Peyer's patch (tissue), 4 donors: ENCODE measurements at regions not wholly inside any gene's neighbourhood (a gene's known extent, or its start where the extent isn't known, plus 50 kb on each side); places are given as distances from the start of the nearest gene placed in this dataset.

Source experiments
- DNase-seq, 3 donors: peaks; one replicate each; pipeline ENCODE4 v3.0.0-alpha.2; 2017 to 2019
- H3K27ac ChIP-seq, 4 donors: fragments of 200-600 bp; sonication (generic); one replicate each; pipeline ENCODE4 v1.5.1; 2016 to 2019
- H3K27me3 ChIP-seq, 2 donors: fragments of 200-600 bp; sonication (generic); one replicate each; pipeline ENCODE4 v1.5.1; 2019
- H3K36me3 ChIP-seq, 3 donors: fragments of 200-600 bp; sonication (generic); one replicate each; pipeline ENCODE4 v1.5.1; 2016 to 2019
- H3K4me1 ChIP-seq, 4 donors: fragments of 200-600 bp; sonication (generic); one replicate each; pipeline ENCODE4 v1.5.1; 2016 to 2019
- H3K4me3 ChIP-seq, 4 donors: fragments of 200-600 bp; sonication (generic); 1 replicate in 3 of 4; 2 replicates in 1 of 4; pipeline ENCODE4 v1.5.1; 2016 to 2019; ENCODE audit warnings: mild to moderate bottlenecking in 1 of 4
- H3K9me3 ChIP-seq, 4 donors: fragments of 200-600 bp; sonication (generic); one replicate each; pipeline ENCODE4 v1.5.1; 2016 to 2019; ENCODE audit warnings: mild to moderate bottlenecking in 1 of 4
- POLR2A ChIP-seq, 2 donors: fragments of 450-650 bp; IDR thresholded peaks; one replicate each; pipeline ENCODE4 v1.5.1; 2017; ENCODE audit warnings: antibody characterized with exemption in 2 of 2, mild to moderate bottlenecking in 2 of 2, moderate library complexity in 2 of 2
- TF ChIP-seq, protein P1 (sequence below), 6 experiments: fragments of 450-650 bp in 4 of 6; fragments of 200-600 bp in 2 of 6; sonication (generic) in 1 of 6; IDR thresholded peaks; one replicate each; pipeline ENCODE4 v1.5.1; 2017 to 2019; ENCODE audit warnings: antibody characterized with exemption in 6 of 6, mild to moderate bottlenecking in 3 of 6, moderate library complexity in 1 of 6

DNA sequence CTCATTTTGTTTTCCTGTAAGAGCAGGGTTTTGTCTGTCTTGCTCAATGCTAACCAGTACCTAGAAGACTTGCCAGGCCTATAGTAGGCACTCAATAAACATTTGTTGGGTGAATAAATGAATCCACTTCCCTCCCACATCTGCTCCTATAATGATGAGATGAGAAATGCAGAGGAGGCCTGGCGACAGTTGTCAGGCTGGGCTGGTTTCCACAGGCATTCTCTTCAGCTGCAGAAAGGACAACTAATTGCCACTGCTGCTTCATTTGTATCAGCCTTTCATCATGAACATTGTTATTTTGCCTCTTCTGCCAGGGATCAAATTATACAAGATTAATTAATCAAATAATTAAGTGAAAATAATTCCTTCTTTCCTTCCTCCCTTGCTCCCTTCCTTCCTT, 82.0 kb upstream of the PTHLH start:
- no peak overlapping the region for H3K27ac ChIP-seq
- no peak overlapping the region for H3K4me3 ChIP-seq
- no peaks in the 10 kb centered on the region for H3K4me1 ChIP-seq
- no peak for TF ChIP-seq POLR2A (IDR thresholded peaks at IDR 0.05)
- TF ChIP-seq, protein P1, sequence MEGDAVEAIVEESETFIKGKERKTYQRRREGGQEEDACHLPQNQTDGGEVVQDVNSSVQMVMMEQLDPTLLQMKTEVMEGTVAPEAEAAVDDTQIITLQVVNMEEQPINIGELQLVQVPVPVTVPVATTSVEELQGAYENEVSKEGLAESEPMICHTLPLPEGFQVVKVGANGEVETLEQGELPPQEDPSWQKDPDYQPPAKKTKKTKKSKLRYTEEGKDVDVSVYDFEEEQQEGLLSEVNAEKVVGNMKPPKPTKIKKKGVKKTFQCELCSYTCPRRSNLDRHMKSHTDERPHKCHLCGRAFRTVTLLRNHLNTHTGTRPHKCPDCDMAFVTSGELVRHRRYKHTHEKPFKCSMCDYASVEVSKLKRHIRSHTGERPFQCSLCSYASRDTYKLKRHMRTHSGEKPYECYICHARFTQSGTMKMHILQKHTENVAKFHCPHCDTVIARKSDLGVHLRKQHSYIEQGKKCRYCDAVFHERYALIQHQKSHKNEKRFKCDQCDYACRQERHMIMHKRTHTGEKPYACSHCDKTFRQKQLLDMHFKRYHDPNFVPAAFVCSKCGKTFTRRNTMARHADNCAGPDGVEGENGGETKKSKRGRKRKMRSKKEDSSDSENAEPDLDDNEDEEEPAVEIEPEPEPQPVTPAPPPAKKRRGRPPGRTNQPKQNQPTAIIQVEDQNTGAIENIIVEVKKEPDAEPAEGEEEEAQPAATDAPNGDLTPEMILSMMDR (IDR thresholded peaks at IDR 0.05), result no peak
- H3K9me3 ChIP-seq, result no peaks in the 10 kb centered on the region
- no peaks in the 10 kb centered on the region for H3K36me3 ChIP-seq
- no peak for DNase-seq
- H3K27me3 ChIP-seq, result no peaks in the 10 kb centered on the region

DNA sequence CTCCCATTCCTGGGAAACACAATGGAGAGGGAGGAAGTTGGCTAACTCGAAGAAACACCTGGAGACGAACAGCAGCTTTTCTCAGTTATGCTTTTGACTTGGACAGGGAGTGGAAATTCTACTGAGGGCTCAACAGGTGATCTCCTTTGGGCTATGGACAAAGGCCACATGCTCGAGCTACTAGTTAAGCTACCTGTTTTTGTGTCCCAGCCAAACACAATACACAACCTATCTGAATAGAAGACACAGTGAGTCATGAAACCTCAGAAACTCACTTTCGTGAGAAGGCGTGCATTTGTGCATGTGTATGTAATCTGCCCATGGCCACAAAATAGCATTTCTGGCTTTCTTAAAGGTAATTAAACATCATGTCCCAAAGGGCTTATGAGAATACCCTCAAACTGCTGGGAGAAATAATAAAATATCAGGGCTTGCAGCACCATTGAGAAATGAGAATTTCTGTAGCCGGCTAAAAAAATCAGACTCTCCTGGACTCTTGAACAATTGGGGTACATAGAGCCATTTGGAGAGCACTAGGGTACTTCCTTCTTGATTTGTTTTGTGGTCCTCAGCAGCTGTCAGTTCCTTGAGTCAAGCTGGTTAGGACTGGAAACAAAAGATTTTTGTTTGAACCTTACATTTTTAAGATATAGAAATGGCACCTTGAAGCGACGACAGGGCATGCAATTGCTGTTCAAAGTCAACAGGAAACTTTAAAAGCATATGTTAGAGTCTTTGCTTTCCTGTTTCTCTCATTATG, 85.5 kb upstream of the PTHLH start:
- Histone ChIP-seq H3K27ac (no peak overlapping the region), H3K36me3 (no peaks in the 10 kb centered on the region), H3K9me3 (no peaks in the 10 kb centered on the region), H3K27me3 (no peaks in the 10 kb centered on the region), H3K4me1 (no peaks in the 10 kb centered on the region), H3K4me3 (no peak overlapping the region)
- no peak for TF ChIP-seq POLR2A (IDR thresholded peaks at IDR 0.05)
- TF ChIP-seq, protein P1 (IDR thresholded peaks at IDR 0.05), result no peak
- DNase-seq, result no peak

DNA sequence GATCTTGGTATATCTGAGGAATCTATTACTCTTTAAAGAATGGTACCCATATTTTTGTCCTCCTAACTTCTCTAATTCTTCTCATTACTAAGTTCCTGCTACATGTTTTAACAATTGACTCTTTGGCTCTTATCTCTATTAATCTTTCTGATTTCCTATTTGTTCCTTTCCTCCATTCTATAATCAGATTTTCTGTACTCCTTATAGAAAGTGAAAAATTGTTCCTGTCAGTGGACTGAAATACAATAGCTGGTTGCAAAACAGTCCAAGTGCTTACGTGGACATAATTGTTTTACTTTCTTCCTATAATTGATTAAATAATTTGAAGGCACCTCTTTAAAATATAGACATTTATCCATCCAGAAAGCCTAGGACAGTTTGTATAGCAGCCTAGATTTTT, 86.7 kb upstream of the PTHLH start:
- H3K27ac ChIP-seq, result no peak overlapping the region
- no peak for DNase-seq
- TF ChIP-seq POLR2A (IDR thresholded peaks at IDR 0.05), result no peak
- TF ChIP-seq, protein P1 (IDR thresholded peaks at IDR 0.05), result no peak

DNA sequence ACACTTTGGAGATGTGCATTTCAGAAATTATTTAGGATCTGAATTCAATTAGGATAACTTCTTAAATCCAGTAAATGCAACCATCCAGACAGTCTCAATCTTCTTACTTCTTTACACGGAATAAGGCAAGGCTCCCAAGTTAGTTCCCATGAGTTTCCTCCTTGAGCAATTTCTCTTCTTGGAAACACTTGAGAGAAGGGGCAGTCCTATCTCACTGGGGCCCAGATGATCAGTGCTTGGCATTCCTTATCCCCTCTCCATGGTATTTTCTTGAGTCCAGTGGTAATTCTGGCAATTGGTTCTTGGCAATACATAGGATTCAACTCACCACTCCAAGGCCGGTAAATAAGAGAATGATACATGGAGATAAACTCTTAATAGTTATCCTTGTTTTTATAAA, 87.1 kb upstream of the PTHLH start:
- DNase-seq, result no peak
- TF ChIP-seq POLR2A (IDR thresholded peaks at IDR 0.05), result no peak
- TF ChIP-seq, protein P1 (IDR thresholded peaks at IDR 0.05), result no peak
- Histone ChIP-seq H3K27me3 (no peaks in the 10 kb centered on the region), H3K4me1 (no peaks in the 10 kb centered on the region), H3K36me3 (no peaks in the 10 kb centered on the region), H3K4me3 (no peak overlapping the region), H3K9me3 (no peaks in the 10 kb centered on the region), H3K27ac (no peak overlapping the region)

More for the DNA sequence above, 86.7 kb upstream of the PTHLH start:
- no peaks in the 10 kb centered on the region for H3K27me3 ChIP-seq
- H3K36me3 ChIP-seq, result no peaks in the 10 kb centered on the region
- H3K9me3 ChIP-seq, result no peaks in the 10 kb centered on the region
- no peak overlapping the region for H3K4me3 ChIP-seq
- no peaks in the 10 kb centered on the region for H3K4me1 ChIP-seq

DNA sequence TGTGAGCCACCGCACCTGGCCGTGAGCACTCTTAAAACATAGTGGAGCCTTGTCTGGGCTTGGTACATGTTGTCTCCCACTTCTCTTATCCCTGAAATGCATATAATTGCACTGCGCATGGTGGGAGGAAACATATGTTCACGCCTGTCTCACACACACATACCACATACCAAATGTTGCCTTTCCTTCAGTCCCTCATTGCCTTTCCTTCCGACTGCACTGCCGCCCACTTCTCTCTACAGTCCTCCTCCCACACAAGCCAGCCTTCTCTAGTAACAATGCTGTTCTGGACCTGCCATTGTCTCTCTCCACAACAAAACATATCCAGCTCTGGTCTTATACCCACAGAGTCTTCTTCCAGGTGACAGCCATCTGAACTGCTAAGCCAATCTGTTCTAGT, 88.3 kb upstream of the PTHLH start:
- Histone ChIP-seq H3K9me3 (no peaks in the 10 kb centered on the region), H3K27ac (no peak overlapping the region), H3K4me3 (no peak overlapping the region), H3K27me3 (no peaks in the 10 kb centered on the region), H3K4me1 (no peaks in the 10 kb centered on the region), H3K36me3 (no peaks in the 10 kb centered on the region)
- no peak for DNase-seq
- TF ChIP-seq POLR2A (IDR thresholded peaks at IDR 0.05), result no peak
- TF ChIP-seq, protein P1 (IDR thresholded peaks at IDR 0.05), result no peak
